NT2/D1 (cell line): ENCODE measurements at regions not wholly inside any gene's neighbourhood (a gene's known extent, or its start where the extent isn't known, plus 50 kb on each side); places are given as distances from the start of the nearest gene placed in this dataset.

Experiments
- SUZ12 ChIP-seq: IDR thresholded peaks from 2 replicates; pipeline ENCODE4 v1.6.1; 2011; ENCODE audit not compliant: insufficient read length, insufficient read depth; ENCODE audit errors: extremely low read depth
- ZNF274 ChIP-seq: IDR thresholded peaks from 2 replicates; pipeline ENCODE4 v1.6.1; 2011; ENCODE audit warnings: mild to moderate bottlenecking, low read depth, low read length

GRCh38 chrX:45329217-45329616, 128.5 kb upstream of the DIPK2B start:
- TF ChIP-seq SUZ12 (no peak), ZNF274 (no peak)
